H1 (cell line): ENCODE measurements at regions not wholly inside any gene's neighbourhood (a gene's known extent, or its start where the extent isn't known, plus 50 kb on each side); places are given as distances from the start of the nearest gene placed in this dataset.

Experiments used
- CTCF ChIA-PET: fragments of 300-600 bp; sonication (Branson Sonifier 250); formaldehyde crosslinking; loops from one replicate; lab custom pipeline; 2021; ENCODE audit not compliant: partially characterized antibody; lab: Charles Lee
- POLR2A ChIA-PET: fragments of 300-600 bp; sonication (Branson Sonifier 250); formaldehyde crosslinking; loops from one replicate; lab custom pipeline; 2021; ENCODE audit warnings: inconsistent platforms; ENCODE audit not compliant: partially characterized antibody; lab: Charles Lee
- DNase-seq, 2 experiments: peaks; one replicate each; pipeline versions ENCODE4 v3.0.0 to v3.0.0-alpha.2; 2010 to 2022; ENCODE audit warnings: low spot score in 2 of 2, low read depth in 1 of 2, mixed read lengths in 1 of 2
- FAIRE-seq: peaks from 2 replicates; lab custom pipeline; 2011; peaks lifted over from hg19 to GRCh38; lab: Jason Lieb, UNC
- H2AFZ ChIP-seq: 2 replicates; pipeline ENCODE4 v1.8.1; 2012; ENCODE audit warnings: low read length, inconsistent platforms
- H2AK5ac ChIP-seq: 2 replicates; pipeline ENCODE4 v1.6.1; 2013; ENCODE audit warnings: low read depth, low read length
- H2BK120ac ChIP-seq: replicated peaks from 2 replicates; pipeline ENCODE3; 2013; ENCODE audit warnings: low read depth, low read length, inconsistent platforms
- H2BK12ac ChIP-seq: 2 replicates; pipeline ENCODE4 v1.6.1; 2013; ENCODE audit warnings: low read depth, low read length
- H2BK15ac ChIP-seq: 2 replicates; pipeline ENCODE4 v1.6.1; 2013; ENCODE audit warnings: low read length
- H2BK20ac ChIP-seq: 2 replicates; pipeline ENCODE4 v1.6.1; 2013; ENCODE audit warnings: low read length
- H2BK5ac ChIP-seq: 2 replicates; pipeline ENCODE4 v1.6.1; 2013; ENCODE audit warnings: low read depth, low read length
- H3K14ac ChIP-seq: 2 replicates; pipeline ENCODE4 v1.6.1; 2013; ENCODE audit warnings: inconsistent platforms; ENCODE audit not compliant: insufficient read length
- H3K18ac ChIP-seq: 2 replicates; pipeline ENCODE4 v1.6.1; 2013; ENCODE audit warnings: low read length; ENCODE audit errors: extremely low read depth
- H3K23ac ChIP-seq: 2 replicates; pipeline ENCODE4 v1.6.1; 2013; ENCODE audit warnings: inconsistent platforms; ENCODE audit not compliant: insufficient read length
- H3K23me2 ChIP-seq: 2 replicates; pipeline ENCODE4 v1.6.1; 2013; ENCODE audit warnings: low read depth, low read length
- H3K27ac ChIP-seq: 2 replicates; pipeline ENCODE4 v1.6.1; 2011; ENCODE audit warnings: low read depth, low read length, inconsistent platforms
- H3K27me3 ChIP-seq, 4 experiments: replicated peaks in 1 of 4; 1 replicate in 1 of 4; 2 replicates in 3 of 4; pipeline versions ENCODE4 v1.6.1 to v1.8.1; 2011 to 2013; ENCODE audit warnings: low read length in 3 of 4, mild to moderate bottlenecking in 3 of 4, inconsistent platforms in 2 of 4, mixed read lengths in 2 of 4, moderate library complexity in 1 of 4; ENCODE audit not compliant: control insufficient read depth in 3 of 4, insufficient read depth in 3 of 4; ENCODE audit errors: extremely low read depth in 1 of 4
- H3K36me3 ChIP-seq, 4 experiments: 2 replicates each; pipeline versions ENCODE4 v1.6.1 to v1.8.1; 2011 to 2013; ENCODE audit warnings: mild to moderate bottlenecking in 4 of 4, low read length in 3 of 4, moderate library complexity in 2 of 4, control low read depth in 1 of 4, inconsistent platforms in 1 of 4; ENCODE audit not compliant: insufficient read depth in 4 of 4, control insufficient read depth in 2 of 4
- H3K4ac ChIP-seq: replicated peaks from 2 replicates; pipeline ENCODE3; 2013; ENCODE audit warnings: low read length, low read depth, mixed read lengths, inconsistent platforms; ENCODE audit not compliant: insufficient read length
- H3K4me1 ChIP-seq, 4 experiments: replicated peaks in 1 of 4; 1 replicate in 1 of 4; 2 replicates in 3 of 4; pipeline versions ENCODE4 v1.6.1 to v1.8.1; 2011 to 2013; ENCODE audit warnings: low read length in 3 of 4, inconsistent platforms in 2 of 4, mixed read lengths in 1 of 4; ENCODE audit not compliant: insufficient read depth in 4 of 4, control insufficient read depth in 3 of 4
- H3K4me2 ChIP-seq, 2 experiments: 2 replicates each; pipeline versions ENCODE4 v1.6.1 to v1.8.1; 2011 to 2013; ENCODE audit warnings: low read depth in 2 of 2, low read length in 2 of 2, control low read depth in 1 of 2, inconsistent platforms in 1 of 2, mild to moderate bottlenecking in 1 of 2; ENCODE audit not compliant: insufficient read depth in 1 of 2
- H3K4me3 ChIP-seq, 4 experiments: fragments of 200-600, 300-600 bp in 1 of 4; sonication (generic), shearing (Covaris generic), sonication (Bioruptor Twin) in 1 of 4; 2 replicates each; pipeline versions ENCODE4 v1.5.1 to v1.8.1; 2011 to 2016; ENCODE audit warnings: low read length in 4 of 4, low read depth in 3 of 4, control low read depth in 2 of 4, inconsistent platforms in 2 of 4, mild to moderate bottlenecking in 2 of 4, mixed read lengths in 1 of 4, moderate library complexity in 1 of 4; ENCODE audit not compliant: insufficient read depth in 2 of 4; ENCODE audit errors: extremely low read depth in 1 of 4
- H3K56ac ChIP-seq: replicated peaks from 2 replicates; pipeline ENCODE3; 2013; ENCODE audit warnings: low read depth, mild to moderate bottlenecking, mixed read lengths, low read length, inconsistent platforms; ENCODE audit not compliant: insufficient read length
- H3K79me1 ChIP-seq: 2 replicates; pipeline ENCODE4 v1.6.1; 2013; ENCODE audit warnings: low read depth, low read length, control low read depth
- H3K79me2 ChIP-seq, 2 experiments: 2 replicates each; pipeline versions ENCODE4 v1.6.1 to v1.8.1; 2012 to 2013; ENCODE audit warnings: low read length in 2 of 2, mild to moderate bottlenecking in 2 of 2, inconsistent platforms in 1 of 2; ENCODE audit not compliant: insufficient read depth in 2 of 2, control insufficient read depth in 1 of 2
- H3K9ac ChIP-seq, 4 experiments: replicated peaks in 1 of 4; 1 replicate in 1 of 4; 2 replicates in 3 of 4; pipeline versions ENCODE4 v1.6.1 to v1.8.1; 2011 to 2013; ENCODE audit warnings: low read depth in 3 of 4, low read length in 3 of 4, control low read depth in 2 of 4, mild to moderate bottlenecking in 2 of 4, moderate library complexity in 2 of 4, inconsistent platforms in 1 of 4; ENCODE audit errors: extremely low read depth in 1 of 4
- H3K9me3 ChIP-seq, 2 experiments: 2 replicates each; pipeline versions ENCODE4 v1.6.1 to v1.8.1; 2012 to 2013; ENCODE audit warnings: mild to moderate bottlenecking in 2 of 2, moderate library complexity in 2 of 2, control low read depth in 1 of 2, inconsistent platforms in 1 of 2, low read depth in 1 of 2, low read length in 1 of 2, mixed read lengths in 1 of 2; ENCODE audit not compliant: insufficient read depth in 2 of 2
- H4K20me1 ChIP-seq, 2 experiments: replicated peaks in 1 of 2; 2 replicates each; pipeline versions ENCODE3 to v1.8.1; 2011 to 2013; ENCODE audit warnings: inconsistent platforms in 2 of 2, low read length in 2 of 2, mild to moderate bottlenecking in 1 of 2; ENCODE audit not compliant: insufficient read depth in 2 of 2, control insufficient read depth in 1 of 2
- H4K5ac ChIP-seq: 2 replicates; pipeline ENCODE4 v1.6.1; 2013; ENCODE audit warnings: low read length, low read depth, mixed read lengths, inconsistent platforms; ENCODE audit not compliant: insufficient read length
- H4K8ac ChIP-seq: 2 replicates; pipeline ENCODE4 v1.8.0; 2013; ENCODE audit warnings: mild to moderate bottlenecking, moderate library complexity, low read length, inconsistent platforms; ENCODE audit not compliant: insufficient read depth; ENCODE audit errors: extremely low read depth
- H4K91ac ChIP-seq: replicated peaks from 2 replicates; pipeline ENCODE3; 2013; ENCODE audit warnings: low read length, mixed read lengths, inconsistent platforms; ENCODE audit not compliant: insufficient read length
- ASH2L ChIP-seq: fragments of 200-600, 300-600 bp; sonication (generic); IDR thresholded peaks from one replicate; pipeline ENCODE4 v1.7.1; 2017; ENCODE audit warnings: low read length
- BRCA1 ChIP-seq: IDR thresholded peaks from 2 replicates; pipeline ENCODE4 v1.6.1; 2012; ENCODE audit warnings: low read depth, low read length, improper control_type of control experiment
- CEBPB ChIP-seq: IDR thresholded peaks from 2 replicates; pipeline ENCODE4 v1.6.1; 2012; ENCODE audit warnings: low read depth, low read length
- CTBP2 ChIP-seq: IDR thresholded peaks from 2 replicates; pipeline ENCODE4 v1.7.0; 2011; ENCODE audit warnings: borderline replicate concordance, mild to moderate bottlenecking, moderate library complexity, mixed read lengths, low read length; ENCODE audit not compliant: insufficient read depth, insufficient read length
- EGR1 ChIP-seq: IDR thresholded peaks from 2 replicates; pipeline ENCODE4 v1.6.1; 2011; ENCODE audit warnings: low read depth, low read length, borderline replicate concordance
- HDAC2 ChIP-seq, 2 experiments: fragments of 300-600 bp in 1 of 2; sonication (generic) in 1 of 2; IDR thresholded peaks; 2 replicates each; pipeline ENCODE4 v1.6.1; 2011 to 2012; ENCODE audit warnings: low read depth in 2 of 2, low read length in 2 of 2, mild to moderate bottlenecking in 2 of 2, moderate library complexity in 2 of 2, borderline replicate concordance in 1 of 2, inconsistent platforms in 1 of 2
- HDAC6 ChIP-seq: IDR thresholded peaks from one replicate; pipeline ENCODE4 v1.7.1; 2012; ENCODE audit warnings: low read depth, mild to moderate bottlenecking, inconsistent platforms, low read length, moderate library complexity
- KDM1A ChIP-seq: fragments of 200-600, 300-600 bp; sonication (generic); IDR thresholded peaks from 2 replicates; pipeline ENCODE4 v1.7.1; 2016; ENCODE audit warnings: mild to moderate bottlenecking, low read length, borderline replicate concordance
- KDM4A ChIP-seq: IDR thresholded peaks from one replicate; pipeline ENCODE4 v1.7.1; 2012; ENCODE audit warnings: low read depth, mild to moderate bottlenecking, moderate library complexity, low read length, inconsistent platforms; ENCODE audit not compliant: severe bottlenecking
- NRF1 ChIP-seq: IDR thresholded peaks from 2 replicates; pipeline ENCODE4 v1.6.1; 2011; ENCODE audit warnings: mild to moderate bottlenecking, low read depth, low read length, improper control_type of control experiment
- POLR2AphosphoS5 ChIP-seq: IDR thresholded peaks from 2 replicates; pipeline ENCODE4 v1.6.1; 2011; ENCODE audit warnings: low read depth, low read length
- SIRT6 ChIP-seq: IDR thresholded peaks from one replicate; pipeline ENCODE4 v1.7.1; 2012; ENCODE audit warnings: low read length, inconsistent platforms
- TAF1 ChIP-seq: IDR thresholded peaks from 2 replicates; pipeline ENCODE4 v1.6.1; 2011; ENCODE audit warnings: mild to moderate bottlenecking, low read depth, low read length
- TBP ChIP-seq: IDR thresholded peaks from 2 replicates; pipeline ENCODE4 v1.6.1; 2011; ENCODE audit warnings: low read depth, low read length, improper control_type of control experiment
- WGBS, 2 experiments: shearing (Covaris generic) in 1 of 2; methylation state at CpG; one replicate each; pipeline versions ENCODE4 v1.1.6 to v1.1.7; 2013 to 2015; ENCODE audit warnings: low lambda C conversion rate in 2 of 2, mixed read lengths in 2 of 2, inconsistent platforms in 1 of 2, low coverage in 1 of 2, missing lambda C conversion rate in 1 of 2; ENCODE audit not compliant: insufficient replicate concordance in 2 of 2, insufficient coverage in 1 of 2, insufficient read length in 1 of 2; ENCODE audit errors: extremely low coverage in 1 of 2, missing lambda C conversion rate in 1 of 2; 5-methylcytosine and 5-hydroxymethylcytosine counted together
- TF ChIP-seq, protein P1 (sequence below): IDR thresholded peaks from 2 replicates; pipeline ENCODE4 v1.6.1; 2011; ENCODE audit warnings: low read length, improper control_type of control experiment

DNA sequence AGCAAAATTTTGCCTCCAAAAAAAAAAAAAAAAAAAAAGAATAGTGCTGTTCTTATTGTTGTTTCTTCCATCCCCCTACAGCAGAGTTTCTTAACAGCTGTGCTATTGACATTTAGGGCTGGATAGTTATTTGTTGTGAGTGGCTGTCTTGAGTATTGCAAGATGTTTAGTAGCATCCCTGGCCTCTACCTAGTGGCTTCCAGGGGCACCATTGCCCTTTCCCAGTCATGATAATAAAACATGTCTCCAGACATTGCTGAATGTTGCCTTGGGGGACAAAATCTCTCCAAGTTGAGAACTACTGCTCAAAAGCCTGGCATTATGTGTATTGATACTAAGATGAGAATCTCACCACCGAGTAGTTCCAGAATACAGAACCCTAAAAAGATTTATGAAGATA is 108.7 kb downstream of the PALM2AKAP2 start:
- ChIA-PET CTCF (interaction anchor here (1.2 to 1.9 kb wide), 3 partner anchors 78 to 187 kb away, joined by 3 to 5 read pairs (median 4); no protein-coding TSS in a partner anchor), POLR2A (no interaction called here)
- no peaks in the 10 kb centered on the region for H3K9me3 ChIP-seq
- no peak overlapping the region for H2AK5ac ChIP-seq
- H3K9ac ChIP-seq, result no peak overlapping the region
- no peaks in the 10 kb centered on the region for H3K27me3 ChIP-seq
- H2BK12ac ChIP-seq, result no peak overlapping the region
- FAIRE-seq, result no peak
- no peaks in the 10 kb centered on the region for H3K79me1 ChIP-seq
- no peak overlapping the region for H3K4ac ChIP-seq
- no peak overlapping the region for H4K91ac ChIP-seq
- H4K8ac ChIP-seq, result no peak overlapping the region
- no peak overlapping the region for H2BK15ac ChIP-seq
- no peak overlapping the region for H2AFZ ChIP-seq
- no peaks in the 10 kb centered on the region for H3K79me2 ChIP-seq
- H4K20me1 ChIP-seq, result no peaks in the 10 kb centered on the region
- no peak overlapping the region for H3K18ac ChIP-seq
- no peak overlapping the region for H4K5ac ChIP-seq
- H3K23me2 ChIP-seq, result no peaks in the 10 kb centered on the region
- no peaks in the 10 kb centered on the region for H3K36me3 ChIP-seq
- no peak overlapping the region for H3K27ac ChIP-seq
- no peak overlapping the region for H3K14ac ChIP-seq
- 83% methylated on average over 1 of the region's 1 CpG; no CpG with 5 or more reads in 1 of the 2 experiments for WGBS, 2 experiments
- H3K23ac ChIP-seq, result no peak overlapping the region
- H2BK120ac ChIP-seq, result no peak overlapping the region
- peaks cover 0 to 3% (median under 1%) of the 10 kb centered on the region in 4 experiments; a peak in 2 of 7 replicates for H3K4me1 ChIP-seq
- no peak overlapping the region for H2BK20ac ChIP-seq
- H3K4me3 ChIP-seq, result no peak overlapping the region
- no peak overlapping the region for H3K56ac ChIP-seq
- H2BK5ac ChIP-seq, result no peak overlapping the region
- no peak for DNase-seq
- no peak overlapping the region for H3K4me2 ChIP-seq
- no peak for TF ChIP-seq BRCA1
- no peak for TF ChIP-seq KDM1A
- TF ChIP-seq POLR2AphosphoS5, result no peak
- TF ChIP-seq HDAC2 (IDR thresholded peaks at IDR 0.05; ENCODE audit: borderline replicate concordance in 1 of 2, low read depth in 2 of 2, low read length in 2 of 2), result no peak
- no peak for TF ChIP-seq TAF1
- TF ChIP-seq TBP, result no peak
- TF ChIP-seq CEBPB, result no peak
- TF ChIP-seq NRF1, result no peak
- no peak for TF ChIP-seq ASH2L
- no peak for TF ChIP-seq KDM4A
- no peak for TF ChIP-seq CTBP2
- TF ChIP-seq EGR1, result no peak
- TF ChIP-seq, protein P1, sequence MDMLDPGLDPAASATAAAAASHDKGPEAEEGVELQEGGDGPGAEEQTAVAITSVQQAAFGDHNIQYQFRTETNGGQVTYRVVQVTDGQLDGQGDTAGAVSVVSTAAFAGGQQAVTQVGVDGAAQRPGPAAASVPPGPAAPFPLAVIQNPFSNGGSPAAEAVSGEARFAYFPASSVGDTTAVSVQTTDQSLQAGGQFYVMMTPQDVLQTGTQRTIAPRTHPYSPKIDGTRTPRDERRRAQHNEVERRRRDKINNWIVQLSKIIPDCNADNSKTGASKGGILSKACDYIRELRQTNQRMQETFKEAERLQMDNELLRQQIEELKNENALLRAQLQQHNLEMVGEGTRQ, result no peak
- TF ChIP-seq SIRT6, result no peak
- no peak for TF ChIP-seq HDAC6
